A549 (cell line): ENCODE measurements at regions not wholly inside any gene's neighbourhood (a gene's known extent, or its start where the extent isn't known, plus 50 kb on each side); places are given as distances from the start of the nearest gene placed in this dataset.
A peak's percentile ranks its signal among the peaks of the same experiment; 100 is the strongest.
"Not testable (repeated sequence)": the region's sequence is repeated elsewhere in the genome, so short reads cannot be mapped to it uniquely, and the experiment has no call there.

ENCODE experiments used
- ATAC-seq, 2 experiments: fragments of 200-7000 bp in 1 of 2; fragments of >200 bp in 1 of 2; cut with Nextera tagmentation in 1 of 2; cut with Tn5 transposase in 1 of 2; 3 replicates each; pipeline versions ENCODE4 v1.8.0 to v1.9.1; 2018 to 2020; ENCODE audit warnings: mild to moderate bottlenecking in 1 of 2, moderate library complexity in 1 of 2
- CTCF ChIA-PET: fragments of 300-600 bp; sonication (Branson Sonifier 250); formaldehyde crosslinking; extraction: SDS; loops from one replicate; lab custom pipeline; 2021; ENCODE audit warnings: antibody characterized with exemption, inconsistent platforms; lab: Yijun Ruan, JAX
- POLR2A ChIA-PET: fragments of 350-600 bp; formaldehyde crosslinking; extraction: SDS; loops from one replicate; lab custom pipeline; 2021; ENCODE audit warnings: antibody characterized with exemption, inconsistent platforms; lab: Yijun Ruan, JAX
- DNase-seq, 2 experiments: peaks; one replicate each; pipeline versions ENCODE4 v3.0.0 to v3.0.0-alpha.2; 2011 to 2016; ENCODE audit warnings: low read depth in 1 of 2, low spot score in 1 of 2
- FAIRE-seq: peaks from 2 replicates; lab custom pipeline; 2011; peaks lifted over from hg19 to GRCh38; lab: Jason Lieb, UNC
- H3K27ac ChIP-seq, 2 experiments: fragments of >200 bp; sonication (Bioruptor Twin); formaldehyde crosslinking; 3 replicates each; pipeline ENCODE4 v1.5.1; 2016 to 2017
- H3K4me1 ChIP-seq: fragments of >200 bp; sonication (Bioruptor Twin); formaldehyde crosslinking; 3 replicates; pipeline ENCODE4 v1.6.1; 2016
- H3K4me2 ChIP-seq: fragments of >200 bp; sonication (Bioruptor Twin); formaldehyde crosslinking; 3 replicates; pipeline ENCODE4 v1.6.1; 2016
- H3K4me3 ChIP-seq: fragments of >200 bp; sonication (Bioruptor Twin); formaldehyde crosslinking; 3 replicates; pipeline ENCODE4 v1.5.1; 2016
- H3K9me3 ChIP-seq: fragments of >200 bp; sonication (Bioruptor Twin); formaldehyde crosslinking; 3 replicates; pipeline ENCODE4 v1.6.1; 2016
- WGBS: methylation state at CpG from one replicate; pipeline ENCODE4 v1.1.6; 2017; ENCODE audit errors: missing lambda C conversion rate; 5-methylcytosine and 5-hydroxymethylcytosine counted together

DNA sequence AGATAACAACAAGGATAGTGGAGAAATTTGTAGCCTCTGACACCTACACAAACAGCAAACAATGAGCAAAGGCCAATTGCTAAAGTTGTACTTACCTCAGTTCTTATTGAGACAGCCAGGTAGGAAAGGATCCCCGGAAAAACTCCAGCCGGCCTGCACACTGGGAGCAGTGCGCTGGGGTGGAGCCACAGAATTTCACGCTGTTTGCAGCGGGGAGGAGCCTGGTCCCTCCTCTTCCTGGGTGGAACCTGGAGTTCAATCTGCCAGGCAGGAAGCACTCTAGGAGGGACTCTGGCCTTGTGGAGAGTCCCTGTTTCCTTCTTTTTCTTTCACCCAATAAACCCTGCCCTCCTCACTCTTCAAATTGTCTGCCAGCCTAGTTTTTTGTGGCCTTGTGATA, 382.6 kb upstream of the TGIF2LX start:
- CTCF ChIA-PET, FAIRE-seq, H3K4me1 ChIP-seq, H3K27ac ChIP-seq, DNase-seq, H3K4me2 ChIP-seq, H3K4me3 ChIP-seq, H3K9me3 ChIP-seq, POLR2A ChIA-PET, ATAC-seq: not testable (repeated sequence)
- WGBS, result 30% methylated on average over 3 of the region's 5 CpGs

- ATAC-seq, FAIRE-seq, DNase-seq, H3K4me1 ChIP-seq, POLR2A ChIA-PET, H3K27ac ChIP-seq, H3K4me2 ChIP-seq, H3K9me3 ChIP-seq, H3K4me3 ChIP-seq, CTCF ChIA-PET: not testable (repeated sequence)
- WGBS, result 14% methylated on average over 3 of the region's 3 CpGs
Measured at GRCh38 chrX:89557146-89557545, 364.6 kb upstream of the TGIF2LX start.

GRCh38 chrX:89562079-89562478, 359.6 kb upstream of the TGIF2LX start:
- H3K4me3 ChIP-seq, H3K4me2 ChIP-seq, DNase-seq, POLR2A ChIA-PET, FAIRE-seq, H3K4me1 ChIP-seq, H3K9me3 ChIP-seq, ATAC-seq, CTCF ChIA-PET, H3K27ac ChIP-seq: not testable (repeated sequence)
- 0% methylated on average over 4 of the region's 4 CpGs for WGBS

DNA sequence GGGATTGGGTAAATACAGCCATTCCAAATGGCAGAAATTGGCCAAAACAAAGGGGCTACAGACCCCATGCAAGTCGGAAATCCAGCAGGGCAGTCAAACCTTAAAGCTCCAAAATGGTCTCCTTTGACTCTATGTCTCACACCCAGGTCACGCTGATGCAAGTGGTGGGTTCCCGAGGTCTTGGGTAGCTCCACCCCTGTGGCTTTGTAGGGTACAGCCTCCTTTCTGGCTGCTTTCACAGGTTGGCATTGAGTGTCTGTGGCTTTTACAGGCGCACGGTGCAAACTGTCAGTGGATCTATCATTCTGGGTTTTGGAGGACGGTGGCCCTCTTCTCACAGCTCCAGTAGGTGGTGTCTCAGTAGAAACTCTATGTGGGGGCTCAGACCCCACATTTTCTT, 358.6 kb upstream of the TGIF2LX start:
- ATAC-seq, CTCF ChIA-PET, H3K4me3 ChIP-seq, FAIRE-seq, H3K4me2 ChIP-seq, POLR2A ChIA-PET, H3K27ac ChIP-seq, DNase-seq, H3K4me1 ChIP-seq, H3K9me3 ChIP-seq: not testable (repeated sequence)
- 10% methylated on average over 2 of the region's 6 CpGs for WGBS

DNA sequence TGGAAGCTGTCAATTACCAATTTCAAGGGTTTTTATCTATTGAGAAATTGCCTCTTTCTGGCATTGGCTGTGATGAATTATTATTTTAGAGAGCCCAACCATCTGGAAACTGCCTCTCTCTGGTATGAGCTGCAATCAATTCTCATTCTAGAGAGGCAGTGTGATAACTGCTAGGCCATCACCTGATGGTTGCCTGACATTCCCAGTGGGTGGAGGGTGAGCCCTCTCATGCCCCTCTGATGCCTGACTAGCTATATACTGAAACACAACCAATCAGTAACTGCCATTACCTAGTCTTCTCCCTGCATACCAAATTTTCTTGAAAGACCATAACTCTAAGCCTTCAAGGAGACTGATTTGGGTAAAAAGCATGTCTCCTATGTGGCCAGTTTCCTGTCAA, 353.9 kb upstream of the TGIF2LX start:
- H3K4me1 ChIP-seq, FAIRE-seq, CTCF ChIA-PET, H3K4me3 ChIP-seq, H3K27ac ChIP-seq, POLR2A ChIA-PET, H3K9me3 ChIP-seq, DNase-seq, H3K4me2 ChIP-seq, ATAC-seq: not testable (repeated sequence)

GRCh38 chrX:89581868-89582267, 339.8 kb upstream of the TGIF2LX start:
- H3K27ac ChIP-seq, ATAC-seq, CTCF ChIA-PET, H3K4me2 ChIP-seq, H3K4me1 ChIP-seq, H3K9me3 ChIP-seq, H3K4me3 ChIP-seq, FAIRE-seq, POLR2A ChIA-PET: not testable (repeated sequence)
- DNase-seq, result peak in 1 of 2 experiments; percentile 0
- WGBS, result 27% methylated on average over 4 of the region's 4 CpGs

DNA sequence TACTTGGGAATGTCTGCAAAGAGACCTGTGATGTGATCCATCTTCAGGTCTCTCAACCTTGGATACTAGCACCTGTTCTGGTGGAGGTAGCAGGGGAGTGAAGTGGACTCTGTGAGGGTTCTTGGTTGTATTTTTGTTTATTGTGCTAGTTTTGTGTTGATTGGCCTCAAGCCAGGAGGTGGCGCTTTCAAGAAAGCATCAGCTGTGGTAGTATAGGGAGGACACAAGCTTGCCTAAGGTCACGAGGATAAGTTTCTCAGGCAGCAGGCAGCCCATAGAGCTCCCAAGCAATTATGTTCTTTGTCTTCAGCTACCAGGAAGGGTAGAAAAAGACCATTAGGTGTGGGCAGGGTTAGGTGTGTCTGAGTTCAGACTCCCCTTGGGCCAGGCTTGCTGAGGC, 289.9 kb upstream of the TGIF2LX start:
- POLR2A ChIA-PET, CTCF ChIA-PET, FAIRE-seq, DNase-seq, H3K4me3 ChIP-seq, ATAC-seq, H3K27ac ChIP-seq, H3K4me1 ChIP-seq, H3K4me2 ChIP-seq, H3K9me3 ChIP-seq: not testable (repeated sequence)
- WGBS, result 20% methylated on average over 2 of the region's 2 CpGs

DNA sequence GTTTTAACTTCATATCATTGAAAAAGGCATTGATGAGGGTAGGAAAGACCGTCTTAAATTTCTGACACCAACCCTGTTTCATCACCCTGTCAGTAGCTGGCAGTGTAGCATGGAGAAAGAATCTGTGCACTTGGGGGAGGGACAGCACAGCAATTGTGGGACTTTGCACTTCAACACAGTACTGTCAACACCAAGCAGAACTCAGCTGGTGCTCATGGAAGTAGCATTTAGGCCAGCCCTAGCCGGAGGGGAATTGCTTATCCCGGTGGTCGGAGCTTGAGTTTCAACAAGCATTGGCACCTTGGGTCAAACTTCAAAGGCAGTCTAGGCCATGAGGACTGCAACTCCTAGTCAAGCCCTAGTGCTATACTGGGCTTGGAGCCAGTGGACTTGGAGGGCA, 285.8 kb upstream of the TGIF2LX start:
- H3K27ac ChIP-seq, POLR2A ChIA-PET, FAIRE-seq, ATAC-seq, H3K4me1 ChIP-seq, H3K4me3 ChIP-seq, DNase-seq, CTCF ChIA-PET, H3K4me2 ChIP-seq, H3K9me3 ChIP-seq: not testable (repeated sequence)
- WGBS, result 0% methylated on average over 1 of the region's 4 CpGs

DNA sequence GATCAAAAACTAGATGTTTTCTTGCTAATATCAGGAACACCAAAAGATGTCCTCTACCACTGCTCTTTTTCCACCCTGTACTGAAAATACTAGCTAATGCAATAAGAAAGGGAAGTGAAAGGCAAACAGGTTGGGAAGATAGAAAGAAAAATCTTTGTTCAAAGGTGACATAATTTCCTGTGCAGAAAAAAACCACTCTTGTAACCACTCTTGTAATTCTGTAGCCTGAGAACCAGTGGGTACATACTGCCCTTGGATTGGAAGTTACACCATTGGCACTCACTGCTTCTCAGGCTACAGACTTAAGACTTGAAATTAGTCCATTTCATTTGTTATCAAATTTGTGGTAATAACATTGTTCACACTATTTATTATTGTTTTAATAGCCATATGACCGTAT, 263.0 kb upstream of the TGIF2LX start:
- WGBS, result no CpG with 5 or more reads among the region's 1 CpG
- ATAC-seq, H3K4me1 ChIP-seq, H3K9me3 ChIP-seq, H3K4me3 ChIP-seq, CTCF ChIA-PET, H3K27ac ChIP-seq, DNase-seq, H3K4me2 ChIP-seq, POLR2A ChIA-PET: not testable (repeated sequence)
- peak; percentile 70 for FAIRE-seq

DNA sequence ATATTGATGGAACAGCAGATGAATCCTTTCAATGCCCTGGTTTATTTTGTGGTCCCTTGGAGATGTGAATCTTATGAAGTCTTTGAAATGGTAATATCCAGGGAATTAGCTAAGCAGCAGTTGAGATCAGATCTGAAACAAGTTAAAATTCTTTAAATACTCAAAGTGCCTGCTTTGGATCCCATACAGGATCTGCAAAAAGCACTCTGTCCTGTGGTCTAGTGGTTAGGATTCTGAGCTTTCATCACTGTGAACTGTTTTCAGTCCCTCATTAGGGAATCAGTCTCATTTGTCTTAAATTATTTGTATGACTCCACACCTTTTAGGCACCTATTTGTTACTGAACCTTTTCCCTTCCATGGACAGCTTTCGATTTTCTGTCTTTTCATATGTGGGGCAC, 215.2 kb upstream of the TGIF2LX start:
- POLR2A ChIA-PET, H3K4me2 ChIP-seq, ATAC-seq: not testable (repeated sequence)

DNA sequence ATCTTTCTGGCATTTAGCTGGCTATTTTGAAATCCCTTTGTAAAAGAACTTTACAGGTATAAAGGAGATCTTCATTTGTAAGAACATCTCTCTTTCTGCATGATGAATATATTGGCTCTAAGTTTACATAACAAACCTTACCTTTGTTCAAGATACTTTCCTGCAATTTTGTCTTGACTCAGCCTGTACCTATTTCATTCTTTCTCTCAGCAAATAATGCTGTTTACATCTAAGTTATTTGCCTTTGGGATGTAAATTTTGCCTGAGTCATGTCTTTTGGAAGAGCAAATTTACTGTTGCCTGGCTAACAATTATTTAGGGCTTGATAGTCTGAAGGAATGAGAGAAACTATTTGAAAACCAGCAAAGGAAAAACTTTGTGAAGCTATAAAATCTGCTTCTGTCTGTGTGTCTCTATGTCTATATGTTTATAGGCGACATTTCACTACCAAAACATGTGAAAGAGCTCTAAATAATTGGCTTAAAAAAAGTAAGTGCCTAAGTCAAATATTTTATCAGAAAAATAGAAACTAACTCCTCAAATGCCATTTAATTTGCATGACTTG, 214.3 kb upstream of the TGIF2LX start:
- H3K27ac ChIP-seq, DNase-seq, H3K4me1 ChIP-seq, H3K9me3 ChIP-seq, ATAC-seq, H3K4me2 ChIP-seq, CTCF ChIA-PET, POLR2A ChIA-PET, H3K4me3 ChIP-seq: not testable (repeated sequence)
- 0% methylated on average over 1 of the region's 1 CpG for WGBS
- peak; percentile 90 for FAIRE-seq

More for the DNA sequence above, 215.2 kb upstream of the TGIF2LX start:
- H3K9me3 ChIP-seq, H3K4me3 ChIP-seq, CTCF ChIA-PET, FAIRE-seq, H3K27ac ChIP-seq, DNase-seq, H3K4me1 ChIP-seq: not testable (repeated sequence)
- no CpG with 5 or more reads among the region's 1 CpG for WGBS

DNA sequence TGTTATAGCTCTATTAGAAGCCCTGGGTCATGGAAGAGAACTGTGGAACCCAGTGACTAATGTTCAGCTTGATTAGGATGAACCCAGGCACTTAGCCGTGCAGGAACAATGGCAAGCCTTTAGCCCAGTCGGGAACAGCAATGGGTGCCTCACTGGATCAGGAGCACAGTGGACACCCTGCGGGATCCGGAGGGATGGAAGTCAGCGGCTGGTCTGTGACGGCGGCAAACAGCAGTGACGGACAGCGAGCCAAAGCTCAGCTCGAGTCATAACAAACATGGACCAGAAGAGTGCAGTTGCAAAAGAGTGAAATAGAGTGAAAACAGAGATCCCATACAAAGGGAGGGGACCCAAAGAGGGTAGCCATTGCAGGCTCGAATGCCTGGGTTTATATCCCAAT, 187.3 kb upstream of the TGIF2LX start:
- H3K4me2 ChIP-seq, H3K4me3 ChIP-seq, FAIRE-seq, DNase-seq, H3K9me3 ChIP-seq, POLR2A ChIA-PET, H3K27ac ChIP-seq, ATAC-seq, CTCF ChIA-PET, H3K4me1 ChIP-seq: not testable (repeated sequence)
- 61% methylated on average over 10 of the region's 11 CpGs for WGBS
